ENCODE measurements at regions not wholly inside any gene's neighbourhood (a gene's known extent, or its start where the extent isn't known, plus 50 kb on each side); places are given as distances from the start of the nearest gene placed in this dataset.
"Not testable (repeated sequence)": the region's sequence is repeated elsewhere in the genome, so short reads cannot be mapped to it uniquely, and the experiment has no call there.

- H3K4me3 Mint-ChIP-seq, result no peak overlapping the region
- no peaks in the 10 kb centered on the region for H3K4me1 Mint-ChIP-seq (ENCODE audit: low read depth)
- H3K36me3 Mint-ChIP-seq (ENCODE audit: low read depth), result no peaks in the 10 kb centered on the region
- no peaks in the 10 kb centered on the region for H3K9me3 Mint-ChIP-seq
- H3K27ac Mint-ChIP-seq, result no peak overlapping the region
- intact Hi-C loops (cut with micrococcal nuclease), result no loop called here
- no peak for DNase-seq
- peaks cover 6% of the 10 kb centered on the region for H3K27me3 Mint-ChIP-seq (ENCODE audit: low read depth)
- CTCF ChIA-PET, result no interaction called here
Observed at GRCh38 chr6:82118150-82118562, 129.4 kb downstream of the IBTK start.

- H3K36me3 Mint-ChIP-seq (ENCODE audit: low read depth), result no peaks in the 10 kb centered on the region
- CTCF ChIA-PET, result no interaction called here
- H3K4me1 Mint-ChIP-seq (ENCODE audit: low read depth), result no peaks in the 10 kb centered on the region
Observed at GRCh38 chr6:82114748-82115147, 132.8 kb downstream of the IBTK start.

GRCh38 chr6:82113231-82113630, 134.3 kb downstream of the IBTK start:
- H3K36me3 Mint-ChIP-seq (ENCODE audit: low read depth), result no peaks in the 10 kb centered on the region
- peaks cover 6% of the 10 kb centered on the region for H3K27me3 Mint-ChIP-seq (ENCODE audit: low read depth)
- intact Hi-C loops (cut with micrococcal nuclease), result no loop called here
- CTCF ChIA-PET, result no interaction called here
- H3K9me3 Mint-ChIP-seq, result peaks cover 4% of the 10 kb centered on the region
- H3K4me3 Mint-ChIP-seq, result no peak overlapping the region
- DNase-seq, result no peak
- H3K27ac Mint-ChIP-seq, result no peak overlapping the region
- H3K4me1 Mint-ChIP-seq (ENCODE audit: low read depth), result no peaks in the 10 kb centered on the region

More at GRCh38 chr6:82114748-82115147, 132.8 kb downstream of the IBTK start:
- intact Hi-C loops (cut with micrococcal nuclease), result no loop called here
- Mint-ChIP-seq H3K4me3 (no peak overlapping the region), H3K27me3 (ENCODE audit: low read depth) (peaks cover 6% of the 10 kb centered on the region), H3K27ac (no peak overlapping the region), H3K9me3 (peaks cover 2% of the 10 kb centered on the region)
- no peak for DNase-seq

- no peak overlapping the region for H3K4me3 Mint-ChIP-seq
- no peaks in the 10 kb centered on the region for H3K4me1 Mint-ChIP-seq (ENCODE audit: low read depth)
- peaks cover 4% of the 10 kb centered on the region for H3K9me3 Mint-ChIP-seq
- CTCF ChIA-PET, result no interaction called here
- H3K27me3 Mint-ChIP-seq (ENCODE audit: low read depth), result peaks cover 4% of the 10 kb centered on the region
- no peak overlapping the region for H3K27ac Mint-ChIP-seq
- intact Hi-C loops (cut with micrococcal nuclease), result no loop called here
- no peaks in the 10 kb centered on the region for H3K36me3 Mint-ChIP-seq (ENCODE audit: low read depth)
- no peak for DNase-seq
Observed at GRCh38 chr6:82111818-82112217, 135.7 kb downstream of the IBTK start.

GRCh38 chr6:82111114-82111513, 136.4 kb downstream of the IBTK start:
- CTCF ChIA-PET, result no interaction called here
- intact Hi-C loops (cut with micrococcal nuclease), result no loop called here
- no peak for DNase-seq

DNA sequence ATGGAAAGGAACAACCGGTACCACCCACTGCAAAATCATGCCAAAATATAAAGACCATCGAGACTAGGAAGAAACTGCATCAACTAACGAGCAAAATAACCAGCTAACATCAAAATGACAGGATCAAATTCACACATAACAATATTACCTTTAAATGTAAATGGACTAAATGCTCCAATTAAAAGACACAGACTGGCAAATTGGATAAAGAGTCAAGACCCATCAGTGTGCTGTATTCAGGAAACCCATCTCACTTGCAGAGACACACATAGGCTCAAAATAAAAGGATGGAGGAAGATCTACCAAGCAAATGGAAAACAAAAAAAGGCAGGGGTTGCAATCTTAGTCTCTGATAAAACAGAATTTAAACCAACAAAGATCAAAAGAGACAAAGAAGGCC, 144.4 kb downstream of the IBTK start:
- intact Hi-C loops (cut with micrococcal nuclease); CTCF ChIA-PET; H3K27me3 Mint-ChIP-seq (ENCODE audit: low read depth); H3K4me1 Mint-ChIP-seq (ENCODE audit: low read depth); H3K4me3 Mint-ChIP-seq; H3K27ac Mint-ChIP-seq; H3K36me3 Mint-ChIP-seq (ENCODE audit: low read depth); H3K9me3 Mint-ChIP-seq; DNase-seq: not testable (repeated sequence)

More at GRCh38 chr6:82111114-82111513, 136.4 kb downstream of the IBTK start:
- Mint-ChIP-seq H3K4me3 (no peak overlapping the region), H3K4me1 (ENCODE audit: low read depth) (no peaks in the 10 kb centered on the region), H3K27me3 (ENCODE audit: low read depth) (peaks cover 4% of the 10 kb centered on the region), H3K36me3 (ENCODE audit: low read depth) (no peaks in the 10 kb centered on the region), H3K27ac (no peak overlapping the region), H3K9me3 (peaks cover 4% of the 10 kb centered on the region)

DNA sequence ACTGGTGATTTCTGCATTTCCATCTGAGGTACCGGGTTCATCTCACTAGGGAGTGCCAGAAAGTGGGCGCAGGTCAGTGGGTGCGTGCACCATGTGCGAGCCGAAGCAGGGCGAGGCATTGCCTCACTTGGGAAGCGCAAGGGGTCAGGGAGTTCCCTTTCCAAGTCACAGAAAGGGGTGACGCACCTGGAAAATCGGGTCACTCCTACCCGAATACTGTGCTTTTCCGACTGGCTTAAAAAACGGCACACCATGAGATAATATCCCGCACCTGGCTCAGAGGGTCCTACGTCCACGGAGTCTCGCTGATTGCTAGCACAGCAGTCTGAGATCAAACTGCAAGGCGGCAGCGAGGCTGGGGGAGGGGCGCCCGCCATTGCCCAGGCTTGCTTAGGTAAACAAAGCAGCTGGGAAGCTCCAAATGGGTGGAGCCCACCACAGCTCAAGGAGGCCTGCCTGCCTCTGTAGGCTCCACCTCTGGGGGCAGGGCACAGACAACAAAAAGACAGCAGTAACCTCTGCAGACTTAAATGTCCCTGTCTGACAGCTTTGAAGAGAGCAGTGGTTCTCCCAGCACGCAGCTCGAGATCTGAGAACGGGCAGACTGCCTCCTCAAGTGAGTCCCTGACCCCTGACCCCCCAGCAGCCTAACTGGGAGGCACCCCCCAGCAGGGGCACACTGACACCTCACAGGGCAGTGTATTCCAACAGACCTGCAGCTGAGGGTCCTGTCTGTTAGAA, 146.0 kb downstream of the IBTK start:
- DNase-seq, H3K9me3 Mint-ChIP-seq: not testable (repeated sequence)

GRCh38 chr6:82100763-82101162, 146.8 kb downstream of the IBTK start:
- CTCF ChIA-PET; H3K4me1 Mint-ChIP-seq (ENCODE audit: low read depth); H3K9me3 Mint-ChIP-seq: not testable (repeated sequence)

More for the DNA sequence above, 146.0 kb downstream of the IBTK start:
- CTCF ChIA-PET; H3K27me3 Mint-ChIP-seq (ENCODE audit: low read depth); H3K4me3 Mint-ChIP-seq; H3K27ac Mint-ChIP-seq; intact Hi-C loops (cut with micrococcal nuclease); H3K36me3 Mint-ChIP-seq (ENCODE audit: low read depth); H3K4me1 Mint-ChIP-seq (ENCODE audit: low read depth): not testable (repeated sequence)

DNA sequence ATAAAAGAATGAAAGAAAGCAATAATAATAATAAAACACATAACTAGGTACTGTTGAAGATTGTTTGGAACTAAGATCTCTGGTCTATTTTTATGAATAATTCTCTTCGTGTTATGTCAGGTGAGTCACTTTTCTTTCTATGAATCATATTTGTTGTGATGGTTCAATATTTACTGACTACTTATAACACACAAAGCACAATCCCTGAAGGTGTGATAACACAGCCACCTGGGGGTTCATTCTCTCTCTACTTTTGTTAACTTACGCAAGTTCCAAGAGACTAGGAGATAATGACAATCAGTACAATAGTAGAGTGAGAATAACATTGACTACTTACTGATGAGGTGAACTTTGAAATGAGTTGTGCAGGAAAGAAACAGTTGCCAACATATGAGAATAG, 149.9 kb downstream of the IBTK start:
- Mint-ChIP-seq H3K27me3 (ENCODE audit: low read depth) (peaks cover 11% of the 10 kb centered on the region), H3K4me3 (no peak overlapping the region), H3K27ac (no peak overlapping the region), H3K36me3 (ENCODE audit: low read depth) (no peaks in the 10 kb centered on the region), H3K4me1 (ENCODE audit: low read depth) (no peaks in the 10 kb centered on the region), H3K9me3 (peaks cover 3% of the 10 kb centered on the region)
- intact Hi-C loops (cut with micrococcal nuclease), result no loop called here
- no peak for DNase-seq
- CTCF ChIA-PET, result no interaction called here

More at GRCh38 chr6:82100763-82101162, 146.8 kb downstream of the IBTK start:
- intact Hi-C loops (cut with micrococcal nuclease); H3K27me3 Mint-ChIP-seq (ENCODE audit: low read depth); H3K4me3 Mint-ChIP-seq; H3K27ac Mint-ChIP-seq; H3K36me3 Mint-ChIP-seq (ENCODE audit: low read depth); DNase-seq: not testable (repeated sequence)

GRCh38 chr6:82095091-82095490, 152.5 kb downstream of the IBTK start:
- H3K36me3 Mint-ChIP-seq (ENCODE audit: low read depth), result no peaks in the 10 kb centered on the region
- CTCF ChIA-PET, result no interaction called here
- H3K9me3 Mint-ChIP-seq, result peaks cover 2% of the 10 kb centered on the region

DNA sequence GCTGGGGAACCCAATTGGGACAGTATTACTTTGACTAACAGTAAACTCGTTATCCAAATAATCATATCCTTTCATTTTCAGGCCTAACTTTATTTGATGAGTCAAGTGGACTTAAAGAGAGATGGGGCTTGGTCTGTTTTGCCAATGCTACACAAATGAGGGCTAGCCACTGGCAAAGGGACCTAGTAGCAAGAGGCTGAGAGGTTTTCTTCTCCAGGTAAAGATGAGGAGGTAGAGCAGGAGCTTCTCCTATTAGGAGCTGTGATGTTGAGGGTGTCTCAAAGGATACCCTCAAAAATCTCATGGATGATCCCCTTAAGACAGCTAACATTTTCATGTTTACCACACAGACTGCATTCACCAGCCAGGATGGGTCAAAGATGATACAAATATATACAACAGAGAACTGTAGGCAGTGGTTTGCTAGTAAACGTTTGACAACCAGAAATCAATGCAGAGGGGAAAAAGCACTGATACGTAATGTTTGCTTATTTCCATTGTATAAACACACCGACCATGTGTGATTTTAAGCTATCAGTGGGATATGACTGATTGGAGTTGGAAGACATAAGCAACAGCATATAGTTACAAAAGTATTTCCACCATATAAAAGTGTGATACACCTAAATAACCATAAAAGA, 153.3 kb downstream of the IBTK start:
- no peak overlapping the region for H3K4me3 Mint-ChIP-seq
- peaks cover 11% of the 10 kb centered on the region for H3K27me3 Mint-ChIP-seq (ENCODE audit: low read depth)
- H3K36me3 Mint-ChIP-seq (ENCODE audit: low read depth), result no peaks in the 10 kb centered on the region
- no peak overlapping the region for H3K27ac Mint-ChIP-seq
- intact Hi-C loops (cut with micrococcal nuclease), result no loop called here
- peaks cover 2% of the 10 kb centered on the region for H3K9me3 Mint-ChIP-seq
- DNase-seq, result no peak
- H3K4me1 Mint-ChIP-seq (ENCODE audit: low read depth), result no peaks in the 10 kb centered on the region
- CTCF ChIA-PET, result no interaction called here

More at GRCh38 chr6:82095091-82095490, 152.5 kb downstream of the IBTK start:
- DNase-seq, result no peak
- no peak overlapping the region for H3K27ac Mint-ChIP-seq
- no peak overlapping the region for H3K4me3 Mint-ChIP-seq
- no peaks in the 10 kb centered on the region for H3K4me1 Mint-ChIP-seq (ENCODE audit: low read depth)
- peaks cover 11% of the 10 kb centered on the region for H3K27me3 Mint-ChIP-seq (ENCODE audit: low read depth)
- intact Hi-C loops (cut with micrococcal nuclease), result no loop called here

DNA sequence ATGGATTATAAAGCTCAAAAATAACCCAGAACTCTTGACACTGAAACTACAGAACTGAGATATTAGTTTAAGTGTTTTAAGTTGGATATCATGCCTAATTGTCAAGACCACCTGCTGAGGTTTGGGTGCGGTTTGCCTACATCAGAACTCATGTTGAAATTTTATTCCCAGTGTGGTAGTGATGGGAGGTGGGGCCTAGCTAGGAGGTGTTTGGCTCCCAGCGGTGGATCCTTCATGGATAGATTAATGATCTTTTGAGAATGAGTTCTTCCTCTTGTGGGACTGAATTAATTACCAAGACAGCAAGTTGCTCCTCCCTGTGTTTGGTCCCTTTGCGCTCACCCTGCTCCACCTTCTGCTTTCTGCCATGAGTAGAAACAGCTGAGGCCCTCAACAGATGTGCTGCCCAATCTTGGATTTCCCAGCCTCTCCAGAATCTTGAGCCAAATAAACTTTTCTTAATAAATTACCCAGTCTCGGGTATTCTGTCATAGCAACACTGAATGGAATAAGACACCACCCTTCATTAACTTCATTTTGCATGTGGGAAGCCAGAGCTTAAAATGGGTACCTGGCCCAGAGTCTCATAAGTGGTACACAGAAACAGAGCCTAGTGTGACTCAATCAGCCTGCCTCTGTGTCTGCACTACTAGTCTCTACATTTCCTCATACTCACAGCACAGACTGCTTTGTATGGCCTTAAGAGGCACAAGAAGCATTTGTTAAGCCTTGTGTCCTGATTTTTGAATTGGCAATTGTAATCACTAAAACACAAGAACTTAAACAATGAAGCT, 158.4 kb downstream of the IBTK start:
- CTCF ChIA-PET, result interaction anchor here (0.6 kb wide), 1 partner anchor 50 kb away, joined by 3 read pairs; no protein-coding TSS in a partner anchor
- no peak overlapping the region for H3K27ac Mint-ChIP-seq
- no peaks in the 10 kb centered on the region for H3K4me1 Mint-ChIP-seq (ENCODE audit: low read depth)
- no peak overlapping the region for H3K4me3 Mint-ChIP-seq
- no peaks in the 10 kb centered on the region for H3K27me3 Mint-ChIP-seq (ENCODE audit: low read depth)
- H3K9me3 Mint-ChIP-seq, result peaks cover 2% of the 10 kb centered on the region
- intact Hi-C loops (cut with micrococcal nuclease), result no loop called here
- DNase-seq, result no peak
- no peaks in the 10 kb centered on the region for H3K36me3 Mint-ChIP-seq (ENCODE audit: low read depth)
